ENCODE measurements at regions not wholly inside any gene's neighbourhood (a gene's known extent, or its start where the extent isn't known, plus 50 kb on each side); places are given as distances from the start of the nearest gene placed in this dataset.

Small RNAs in the stretch of these regions (microRNA-seq; reads per million reads assigned to microRNA genes)
- gene MIR548AJ1 (ENCODE audit: insufficient read depth in 1 of 2, insufficient read length in 1 of 2, unreplicated experiment in 1 of 2), result 0 reads per million in 2 experiments

Small RNAs in the stretch of these regions (small RNA-seq; reads per million reads assigned to genes)
- gene MIR548AJ1, result 0 reads per million in 5 experiments

Measured in IMR-90 (cell line).